Subcutaneous abdominal adipose tissue (tissue), 5 donors: ENCODE measurements at regions not wholly inside any gene's neighbourhood (a gene's known extent, or its start where the extent isn't known, plus 50 kb on each side); places are given as distances from the start of the nearest gene placed in this dataset.
A peak's percentile ranks its signal among the peaks of the same experiment; 100 is the strongest.

ENCODE experiments used
- H3K27ac ChIP-seq: one replicate; pipeline ENCODE4 v1.7.0; 2013; ENCODE audit warnings: low read depth, mild to moderate bottlenecking, inconsistent platforms, low read length, moderate library complexity
- H3K27me3 ChIP-seq, 5 donors: one replicate each; pipeline ENCODE4 v1.7.0; 2013; ENCODE audit warnings: low read length in 5 of 5, inconsistent platforms in 1 of 5; ENCODE audit not compliant: control insufficient read depth in 5 of 5, insufficient read depth in 4 of 5
- H3K36me3 ChIP-seq, 5 donors: one replicate each; pipeline ENCODE4 v1.7.0; 2013; ENCODE audit warnings: low read length in 5 of 5; ENCODE audit not compliant: control insufficient read depth in 5 of 5, insufficient read depth in 5 of 5
- H3K4me1 ChIP-seq, 5 donors: one replicate each; pipeline ENCODE4 v1.7.0; 2013; ENCODE audit warnings: low read length in 5 of 5, mild to moderate bottlenecking in 3 of 5, moderate library complexity in 1 of 5; ENCODE audit not compliant: control insufficient read depth in 5 of 5, insufficient read depth in 5 of 5
- H3K4me3 ChIP-seq, 5 donors: one replicate each; pipeline ENCODE4 v1.7.0; 2013; ENCODE audit warnings: low read length in 5 of 5, low read depth in 1 of 5
- H3K9ac ChIP-seq, 5 donors: one replicate each; pipeline ENCODE4 v1.7.0; 2013; ENCODE audit warnings: low read length in 5 of 5, mild to moderate bottlenecking in 4 of 5, moderate library complexity in 3 of 5
- H3K9me3 ChIP-seq, 5 donors: one replicate each; pipeline ENCODE4 v1.7.0; 2013; ENCODE audit warnings: low read length in 5 of 5; ENCODE audit not compliant: control insufficient read depth in 5 of 5
- donor health status: healthy.
- donor health status: healthy.
- donor health status: healthy.
- donor health status: healthy.
- donor health status: healthy.

DNA sequence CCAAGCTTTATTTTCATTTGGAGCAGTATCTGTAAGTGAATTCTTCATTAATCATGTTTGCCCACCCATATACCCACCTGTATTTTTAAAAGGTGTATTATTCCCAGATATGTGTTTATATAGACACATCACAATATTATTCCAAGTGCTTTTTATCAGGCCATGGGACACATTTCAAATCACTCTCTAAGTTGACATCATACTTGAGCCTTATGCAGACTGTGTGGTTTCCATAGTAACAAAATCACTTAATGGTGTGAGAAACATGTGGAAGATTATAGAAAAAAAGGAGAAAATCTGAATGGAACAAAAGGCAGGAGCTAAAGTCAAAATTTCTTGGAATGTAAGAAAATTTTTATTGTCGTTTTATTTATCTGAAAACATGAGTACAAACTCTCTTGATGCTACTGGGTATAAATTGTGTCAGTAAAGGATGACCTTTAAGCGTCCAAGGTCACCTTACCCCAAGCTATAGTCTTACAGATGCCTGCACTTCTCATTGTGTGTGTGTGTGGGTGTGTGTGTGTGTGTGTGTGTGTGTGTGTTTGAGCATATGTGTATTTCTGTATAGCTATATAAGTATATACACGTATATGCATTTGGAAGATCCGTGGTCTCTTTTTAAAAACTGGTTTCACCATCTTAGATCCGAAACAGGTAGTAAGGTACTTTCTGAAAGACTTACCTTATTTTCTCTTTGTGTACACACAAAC is 79.8 kb upstream of the CCN6 start:
- H3K4me1 ChIP-seq = peaks cover 0 to 14% (median 9%) of the 10 kb centered on the region in 5 donors
- no peak overlapping the region for H3K9ac ChIP-seq
- no peaks in the 10 kb centered on the region for H3K36me3 ChIP-seq
- no peaks in the 10 kb centered on the region for H3K27me3 ChIP-seq
- H3K4me3 ChIP-seq = no peak overlapping the region
- H3K27ac ChIP-seq = peak overlapping the region; percentile 51
- H3K9me3 ChIP-seq = no peaks in the 10 kb centered on the region

DNA sequence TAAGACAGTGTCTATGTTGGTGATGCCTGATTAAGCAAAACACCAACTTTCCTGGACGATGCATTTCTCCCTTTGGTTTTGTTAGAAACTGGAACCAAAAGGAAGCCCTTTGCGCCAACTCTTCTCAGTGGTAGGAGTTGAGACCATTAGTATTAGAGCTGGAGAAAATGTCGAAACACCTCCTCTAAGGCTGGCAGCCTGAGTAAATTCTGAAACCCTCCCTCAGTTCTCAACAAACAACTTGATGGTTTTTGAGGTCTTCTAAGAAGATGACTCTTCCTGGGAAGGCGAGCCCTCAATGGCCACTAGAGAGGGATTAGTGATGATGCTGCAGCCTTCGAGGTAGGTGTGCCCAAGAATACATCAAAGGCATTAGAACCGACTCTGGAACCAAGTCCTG is 78.4 kb upstream of the CCN6 start:
- Histone ChIP-seq H3K27me3 (no peaks in the 10 kb centered on the region), H3K4me3 (no peak overlapping the region), H3K9ac (no peak overlapping the region), H3K9me3 (no peaks in the 10 kb centered on the region), H3K27ac (no peak overlapping the region), H3K36me3 (no peaks in the 10 kb centered on the region), H3K4me1 (peaks cover 0 to 14% (median 9%) of the 10 kb centered on the region in 5 donors)

DNA sequence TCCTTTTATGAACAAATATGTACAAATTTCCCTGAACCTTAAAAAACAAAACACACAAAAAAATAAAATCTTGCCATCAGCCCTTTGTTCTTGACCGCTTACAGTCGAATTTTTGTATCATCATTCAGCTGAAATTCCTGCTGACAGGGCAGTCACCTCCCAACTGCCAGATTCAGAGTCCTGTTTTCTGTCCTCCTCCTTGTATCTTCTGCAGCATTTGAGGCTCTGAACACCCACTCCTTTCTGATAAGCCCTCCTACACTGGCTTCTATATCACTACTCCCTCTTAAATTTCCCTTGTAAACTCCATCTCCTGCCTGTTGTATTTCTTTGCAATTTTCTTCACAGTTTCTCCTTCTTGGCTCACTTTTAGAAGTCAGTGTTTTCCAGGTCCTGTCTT is 77.8 kb upstream of the CCN6 start:
- Histone ChIP-seq H3K36me3 (no peaks in the 10 kb centered on the region), H3K27me3 (no peaks in the 10 kb centered on the region), H3K27ac (no peak overlapping the region), H3K9ac (no peak overlapping the region), H3K4me3 (no peak overlapping the region), H3K9me3 (no peaks in the 10 kb centered on the region), H3K4me1 (peaks cover 0 to 20% (median 14%) of the 10 kb centered on the region in 5 donors)

GRCh38 chr6:111978532-111979149 is 75.3 kb upstream of the CCN6 start:
- no peak overlapping the region for H3K9ac ChIP-seq
- H3K36me3 ChIP-seq = no peaks in the 10 kb centered on the region
- no peak overlapping the region for H3K4me3 ChIP-seq
- no peak overlapping the region for H3K27ac ChIP-seq
- peaks cover 0 to 15% (median 6%) of the 10 kb centered on the region in 5 donors for H3K4me1 ChIP-seq
- H3K27me3 ChIP-seq = no peaks in the 10 kb centered on the region
- no peaks in the 10 kb centered on the region for H3K9me3 ChIP-seq

GRCh38 chr6:111979633-111980032 is 74.3 kb upstream of the CCN6 start:
- H3K27ac ChIP-seq = no peak overlapping the region
- no peak overlapping the region for H3K4me3 ChIP-seq
- no peaks in the 10 kb centered on the region for H3K36me3 ChIP-seq
- peaks cover 0 to 12% (median 6%) of the 10 kb centered on the region in 5 donors for H3K4me1 ChIP-seq
- H3K27me3 ChIP-seq = no peaks in the 10 kb centered on the region
- no peak overlapping the region for H3K9ac ChIP-seq
- H3K9me3 ChIP-seq = no peaks in the 10 kb centered on the region

GRCh38 chr6:111980143-111980542 is 73.8 kb upstream of the CCN6 start:
- no peak overlapping the region for H3K4me3 ChIP-seq
- H3K9ac ChIP-seq = no peak overlapping the region
- H3K4me1 ChIP-seq = peaks cover 0 to 12% (median 6%) of the 10 kb centered on the region in 5 donors
- H3K27me3 ChIP-seq = no peaks in the 10 kb centered on the region
- no peaks in the 10 kb centered on the region for H3K9me3 ChIP-seq
- no peak overlapping the region for H3K27ac ChIP-seq
- H3K36me3 ChIP-seq = no peaks in the 10 kb centered on the region

GRCh38 chr6:111980971-111981840 is 72.7 kb upstream of the CCN6 start:
- Histone ChIP-seq H3K4me3 (no peak overlapping the region), H3K27ac (no peak overlapping the region), H3K9ac (no peak overlapping the region), H3K4me1 (peaks cover 0 to 12% (median 6%) of the 10 kb centered on the region in 5 donors), H3K9me3 (no peaks in the 10 kb centered on the region), H3K36me3 (no peaks in the 10 kb centered on the region), H3K27me3 (no peaks in the 10 kb centered on the region)

GRCh38 chr6:111982681-111983080 is 71.2 kb upstream of the CCN6 start:
- H3K27me3 ChIP-seq = no peaks in the 10 kb centered on the region
- H3K4me1 ChIP-seq = peaks cover 0 to 12% (median 6%) of the 10 kb centered on the region in 5 donors
- no peak overlapping the region for H3K4me3 ChIP-seq
- H3K9me3 ChIP-seq = no peaks in the 10 kb centered on the region
- no peak overlapping the region for H3K27ac ChIP-seq
- no peak overlapping the region for H3K9ac ChIP-seq
- H3K36me3 ChIP-seq = no peaks in the 10 kb centered on the region

GRCh38 chr6:111983193-111983592 is 70.7 kb upstream of the CCN6 start:
- Histone ChIP-seq H3K36me3 (no peaks in the 10 kb centered on the region), H3K4me1 (peaks cover 0 to 12% (median 6%) of the 10 kb centered on the region in 5 donors), H3K9ac (no peak overlapping the region), H3K27ac (no peak overlapping the region), H3K4me3 (no peak overlapping the region), H3K9me3 (no peaks in the 10 kb centered on the region), H3K27me3 (no peaks in the 10 kb centered on the region)

- H3K4me3 ChIP-seq = no peak overlapping the region
- peaks cover 0 to 14% (median 7%) of the 10 kb centered on the region in 5 donors for H3K4me1 ChIP-seq
- no peak overlapping the region for H3K27ac ChIP-seq
- H3K27me3 ChIP-seq = no peaks in the 10 kb centered on the region
- no peaks in the 10 kb centered on the region for H3K36me3 ChIP-seq
- no peak overlapping the region for H3K9ac ChIP-seq
- H3K9me3 ChIP-seq = no peaks in the 10 kb centered on the region
Measured at GRCh38 chr6:111984081-111984480, 69.8 kb upstream of the CCN6 start.
